Right lung (tissue), 2 donors: ENCODE measurements at regions not wholly inside any gene's neighbourhood (a gene's known extent, or its start where the extent isn't known, plus 50 kb on each side); places are given as distances from the start of the nearest gene placed in this dataset.
A peak's percentile ranks its signal among the peaks of the same experiment; 100 is the strongest.
"Not testable (repeated sequence)": the region's sequence is repeated elsewhere in the genome, so short reads cannot be mapped to it uniquely, and the experiment has no call there.

Source experiments
- DNase-seq, 2 donors: peaks; one replicate each; pipeline ENCODE4 v3.0.0-alpha.2; 2013

DNA sequence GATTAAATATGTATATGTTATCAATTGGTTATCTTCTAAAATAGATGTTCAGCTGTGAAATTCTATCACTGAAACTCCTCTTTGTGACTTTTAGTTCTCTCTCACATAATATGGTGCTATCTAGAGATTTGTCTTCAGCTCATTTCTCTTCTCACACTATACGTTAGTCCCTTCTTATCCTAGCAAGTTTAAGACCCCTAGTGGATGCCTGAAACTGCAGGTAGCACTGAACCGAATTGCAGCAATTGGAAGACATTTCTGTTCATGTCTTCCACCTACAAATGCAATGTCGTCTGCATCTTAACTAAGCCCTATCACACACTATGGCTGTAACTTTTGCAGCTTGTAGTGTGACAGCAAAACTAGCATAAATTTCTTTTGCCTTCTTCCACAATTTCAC is 442.7 kb upstream of the POM121L12 start:
- no peak for DNase-seq

GRCh38 chr7:52586704-52587103 is 448.7 kb upstream of the POM121L12 start:
- no peak for DNase-seq

DNA sequence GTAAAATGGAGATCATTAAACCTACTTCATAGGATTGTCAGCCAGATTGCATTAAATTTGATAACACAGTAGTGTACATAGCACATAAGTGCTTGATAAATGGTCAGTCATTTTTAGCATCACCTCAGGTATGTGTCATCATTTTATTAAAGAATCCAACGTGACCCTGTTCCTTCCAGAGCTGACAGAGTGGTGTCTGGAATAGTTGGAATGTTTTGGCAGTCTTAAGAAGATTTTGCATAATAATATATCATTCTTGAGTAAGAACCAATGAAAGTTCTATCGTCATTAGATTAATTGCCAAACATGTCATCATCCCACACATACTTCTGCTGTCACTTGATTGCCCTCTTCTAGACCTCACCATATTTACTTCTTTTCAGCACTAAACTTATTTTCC is 451.4 kb upstream of the POM121L12 start:
- DNase-seq: no peak

DNA sequence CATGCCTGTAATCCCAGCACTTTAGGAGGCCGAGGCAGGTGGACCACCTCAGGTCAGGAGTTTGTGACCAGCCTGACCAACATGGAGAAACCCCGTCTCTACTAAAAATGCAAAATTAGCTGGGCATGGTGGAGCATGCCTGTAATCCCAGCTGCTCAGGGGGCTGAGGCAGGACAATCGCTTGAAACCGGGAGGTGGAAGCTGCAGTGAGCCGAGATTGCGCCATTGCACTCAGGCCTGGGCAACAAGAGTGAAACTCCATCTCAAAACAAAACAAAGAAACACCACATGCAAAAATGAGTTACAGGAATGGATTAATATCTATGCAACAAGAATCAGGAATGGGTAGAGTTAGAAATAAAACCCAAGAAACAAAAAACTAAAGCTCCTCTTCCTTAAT is 462.3 kb upstream of the POM121L12 start:
- not testable (repeated sequence) for DNase-seq

- DNase-seq: no peak
These were observed 464.4 kb upstream of the POM121L12 start for GRCh38 chr7:52571026-52571425.

DNA sequence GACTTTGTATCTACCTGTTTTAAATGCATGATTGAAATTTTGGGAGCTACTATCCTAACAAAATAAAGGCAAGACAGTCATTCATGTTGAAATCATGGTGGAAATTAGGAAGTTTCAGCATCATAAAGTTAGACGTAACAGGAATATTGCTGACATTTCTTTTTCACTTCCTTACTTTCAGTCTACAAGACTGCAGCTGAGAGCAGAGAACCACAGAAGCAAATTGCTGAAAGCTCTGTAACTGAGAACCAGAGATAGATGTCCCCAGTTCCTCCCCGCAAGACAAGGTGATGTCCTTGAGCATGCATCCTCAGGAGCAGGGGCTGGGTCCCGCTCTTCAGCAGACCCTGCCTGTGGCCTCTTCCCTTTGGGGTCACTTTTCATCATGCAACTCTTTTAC is 466.3 kb upstream of the POM121L12 start:
- no peak for DNase-seq

DNA sequence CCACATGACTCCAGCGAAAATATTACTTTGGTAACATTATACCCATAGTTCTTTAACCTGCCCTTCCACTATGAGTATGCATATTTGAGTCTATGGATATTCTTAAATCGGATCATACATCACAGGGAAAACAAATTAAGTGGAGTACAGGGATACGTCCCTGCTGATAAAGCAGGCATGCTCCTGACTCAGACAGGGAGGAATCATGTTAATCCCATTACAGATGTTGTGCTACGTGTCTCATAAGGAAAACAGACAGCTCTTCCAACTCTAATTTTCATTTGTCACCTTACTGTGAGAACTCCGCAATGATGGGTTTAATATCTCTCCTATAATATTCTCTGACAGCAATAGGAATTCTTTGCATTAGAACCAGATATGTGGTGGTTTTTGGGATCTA is 469.5 kb upstream of the POM121L12 start:
- DNase-seq: no peak

DNA sequence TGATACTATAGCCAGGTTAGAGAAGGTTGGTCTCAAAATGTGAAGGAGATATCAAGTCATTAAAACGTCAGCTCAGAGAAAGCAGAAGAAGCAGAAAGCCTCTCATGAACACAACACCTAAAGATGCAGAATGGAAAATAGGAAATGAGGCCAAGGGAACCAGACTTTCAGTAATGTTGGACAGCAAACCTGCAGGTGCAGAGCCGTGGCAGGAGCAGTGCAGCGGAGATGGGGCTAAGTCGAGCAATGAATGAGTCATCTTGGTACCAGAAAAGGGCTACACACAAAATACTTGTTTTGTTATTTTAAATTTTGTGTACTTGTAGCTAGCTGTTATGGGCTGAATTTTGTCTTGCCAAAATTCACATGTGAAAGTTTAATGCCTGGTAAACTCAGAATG is 479.6 kb upstream of the POM121L12 start:
- no peak for DNase-seq

DNA sequence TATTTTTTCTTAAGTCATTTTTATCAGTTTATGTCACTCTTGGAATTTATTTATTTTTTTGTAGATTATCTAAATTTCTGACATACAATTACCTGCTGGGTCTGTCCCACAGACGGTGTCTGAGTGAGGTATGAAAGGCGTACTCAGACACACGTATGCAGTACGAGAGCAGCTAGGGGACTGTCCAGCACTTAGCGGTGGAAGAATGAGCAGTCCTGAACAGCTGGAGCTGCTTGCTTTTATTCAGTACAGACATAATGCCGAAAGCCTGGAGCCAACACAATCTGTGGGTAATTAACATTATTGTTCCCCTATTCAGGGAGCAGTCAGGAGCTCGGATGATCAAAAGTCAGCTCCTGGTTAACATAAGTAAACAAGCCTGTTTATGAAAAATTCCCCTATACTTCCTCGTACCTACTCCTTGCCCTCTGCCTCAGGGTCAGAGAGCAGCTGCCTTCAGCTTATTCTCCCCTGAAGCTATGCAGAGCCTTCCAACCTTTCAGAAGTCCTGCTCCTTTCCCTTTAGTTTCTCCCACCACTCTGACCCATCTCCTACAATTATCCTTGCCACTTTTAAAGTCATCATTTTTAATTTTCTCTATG is 488.0 kb upstream of the POM121L12 start:
- DNase-seq: no peak

DNA sequence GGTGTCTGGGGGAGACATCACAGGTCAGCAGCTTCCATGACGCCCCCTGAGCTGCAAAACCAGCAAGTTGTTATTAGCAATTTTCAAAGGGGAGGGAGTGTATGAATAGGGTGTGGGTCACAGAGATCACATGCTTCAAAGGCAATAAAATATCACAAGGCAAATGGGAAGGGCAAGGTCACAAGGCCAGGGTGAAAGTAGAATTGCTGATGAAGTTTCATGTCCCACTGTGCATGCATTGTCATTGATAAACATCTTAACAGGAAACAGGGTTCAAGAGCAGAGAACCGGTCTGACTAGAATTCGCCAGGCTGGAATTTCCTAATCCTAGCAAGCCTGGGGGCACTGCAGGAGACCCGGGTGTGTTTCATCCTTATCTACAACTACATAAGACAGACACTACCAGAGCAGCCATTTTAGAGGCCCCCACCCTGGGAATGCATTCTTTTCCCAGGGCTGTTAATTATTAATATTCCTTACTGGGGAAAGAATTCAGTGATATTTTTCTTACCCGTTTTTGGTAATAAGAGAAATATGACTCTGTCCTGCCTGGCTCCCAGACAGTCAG is 494.2 kb upstream of the POM121L12 start:
- DNase-seq: not testable (repeated sequence)

- no peak for DNase-seq
These were observed 495.4 kb upstream of the POM121L12 start for GRCh38 chr7:52540041-52540440.

GRCh38 chr7:52539414-52539813 is 496.0 kb upstream of the POM121L12 start:
- no peak for DNase-seq

DNA sequence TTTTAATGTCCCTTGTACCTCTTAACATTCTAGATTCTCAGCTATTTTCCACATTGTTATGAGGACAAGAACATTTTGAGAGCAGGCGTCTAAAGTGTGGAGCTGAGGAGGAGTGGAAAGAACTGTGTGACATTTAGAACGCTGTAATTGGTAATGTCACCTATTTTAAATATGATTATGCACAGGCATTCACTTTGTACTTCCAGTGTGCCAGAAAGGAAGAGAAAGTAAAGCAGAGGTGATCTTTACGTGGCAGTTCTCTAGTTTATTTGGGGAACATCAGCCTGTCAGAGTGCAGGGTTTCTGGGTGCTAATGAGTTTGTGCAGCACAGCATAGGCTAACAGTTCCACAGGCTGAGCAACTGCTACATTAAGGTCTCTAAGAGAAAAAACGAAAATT is 498.4 kb upstream of the POM121L12 start:
- no peak for DNase-seq

DNA sequence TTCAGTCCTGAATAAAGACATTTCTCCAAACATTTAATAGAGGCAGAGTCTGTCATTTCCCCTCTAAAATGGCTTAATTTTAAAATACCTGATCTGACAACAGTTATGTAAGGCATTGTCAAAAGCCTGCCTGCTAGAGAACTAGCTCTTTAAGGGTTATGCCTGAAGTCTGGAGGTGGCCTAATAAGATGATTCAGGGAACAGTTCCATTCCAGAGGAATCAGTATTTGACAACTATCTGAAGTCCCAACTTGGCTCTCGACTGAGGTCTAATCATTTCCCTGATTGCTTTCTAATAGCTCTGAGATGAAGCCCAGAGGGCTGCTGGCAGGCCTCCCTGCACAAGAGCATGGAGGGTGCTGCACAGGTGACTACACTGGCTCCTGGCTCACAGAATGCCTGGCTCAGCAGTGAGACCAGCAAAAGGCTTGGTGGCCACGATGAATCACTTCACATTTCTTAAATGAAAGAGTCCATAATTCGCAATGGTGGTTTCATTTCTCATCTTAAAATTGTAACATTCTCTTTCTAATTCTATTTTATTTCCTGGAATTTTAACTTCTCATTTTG is 509.6 kb upstream of the POM121L12 start:
- DNase-seq: no peak

DNA sequence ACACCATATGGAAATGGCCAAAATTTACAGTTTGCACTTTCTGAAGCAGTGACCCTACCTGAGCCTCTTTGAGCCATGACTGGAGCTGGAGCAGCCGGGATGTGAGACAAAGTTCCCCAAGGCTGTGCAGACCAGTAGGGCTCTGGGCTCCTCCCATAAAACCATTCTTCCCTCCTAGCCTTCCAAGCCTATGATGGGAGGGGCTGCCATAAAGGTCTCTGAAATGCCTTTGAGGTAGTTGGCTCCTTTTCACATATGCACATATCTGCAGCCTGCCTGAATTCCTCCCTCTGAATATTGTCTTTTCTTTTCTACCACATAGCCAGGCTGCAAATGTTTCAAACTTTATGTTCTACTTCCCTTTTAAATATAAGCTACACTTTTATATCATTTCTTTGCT is 516.6 kb upstream of the POM121L12 start:
- no peak for DNase-seq

- DNase-seq: no peak
These were observed 522.8 kb upstream of the POM121L12 start for GRCh38 chr7:52512656-52513055.

DNA sequence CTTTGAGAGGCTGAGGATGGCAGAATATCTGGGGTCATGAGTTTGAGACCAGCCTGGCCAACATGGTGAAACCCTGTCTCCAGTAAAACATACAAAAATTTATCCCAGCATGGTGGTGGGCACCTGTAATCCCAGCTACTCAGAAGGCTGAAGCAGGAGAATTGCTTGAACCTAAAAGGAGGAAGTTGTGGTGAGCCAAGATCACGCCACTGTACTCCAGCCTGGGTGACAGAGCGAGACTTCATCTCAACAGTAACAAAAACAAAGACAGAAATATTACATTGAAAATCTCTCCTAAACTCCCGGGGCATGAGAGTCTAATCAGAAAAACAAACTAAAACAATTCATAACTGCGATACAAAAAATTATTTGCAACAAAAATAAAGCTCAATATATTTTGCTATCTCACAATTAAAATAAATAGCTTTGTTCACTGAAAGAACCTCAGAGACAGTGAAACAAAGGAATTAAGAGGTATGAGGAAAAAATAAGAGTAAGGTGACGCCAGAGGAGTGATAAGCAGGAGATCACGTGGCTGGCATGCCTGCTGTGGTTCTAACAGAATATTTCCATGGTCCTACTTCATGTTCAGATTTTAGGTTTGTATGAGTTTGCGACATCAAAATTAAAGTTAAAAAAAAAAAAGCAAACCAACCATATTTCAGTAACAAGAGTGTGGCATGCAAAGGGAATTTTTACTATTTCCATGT is 527.7 kb upstream of the POM121L12 start:
- no peak for DNase-seq

DNA sequence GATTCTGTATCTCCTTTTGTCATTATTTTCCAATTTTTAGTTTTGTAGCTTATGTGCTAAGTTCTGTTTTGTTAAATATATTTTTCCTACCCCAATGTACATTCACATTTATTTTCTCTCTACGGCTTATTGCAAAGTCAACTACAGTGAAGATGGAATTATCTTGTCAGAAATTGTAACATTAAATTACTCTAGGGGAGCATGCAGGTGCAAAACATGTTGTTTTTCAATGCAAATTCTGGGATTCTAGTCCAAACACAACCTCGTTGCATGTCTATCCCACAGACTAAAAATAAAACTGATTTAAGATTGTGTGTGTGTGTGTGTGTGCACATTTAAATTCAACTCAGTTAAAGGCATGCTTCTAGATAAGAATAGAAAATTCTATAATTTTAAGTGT is 529.1 kb upstream of the POM121L12 start:
- no peak for DNase-seq

DNA sequence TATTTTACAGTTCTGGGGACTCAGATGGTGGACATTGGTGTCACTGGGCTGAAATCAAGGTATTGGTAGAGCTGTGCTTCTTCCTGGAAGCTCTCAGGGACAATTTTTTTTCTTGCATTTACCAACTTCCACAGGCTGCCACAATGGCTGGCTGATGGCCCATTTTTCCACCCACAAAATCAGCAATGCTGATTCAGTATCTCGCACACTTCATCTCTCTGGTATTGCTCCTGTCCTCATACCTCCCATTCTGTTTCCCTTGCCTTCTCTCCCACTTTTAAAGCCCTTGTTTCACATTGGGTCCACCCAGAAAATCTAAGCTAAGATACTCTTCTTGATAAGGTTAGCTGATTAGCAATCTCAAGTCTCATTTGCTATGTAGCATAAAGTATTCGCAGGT is 530.9 kb upstream of the POM121L12 start:
- no peak for DNase-seq

- no peak for DNase-seq
These were observed 533.2 kb upstream of the POM121L12 start for GRCh38 chr7:52502281-52502680.

DNA sequence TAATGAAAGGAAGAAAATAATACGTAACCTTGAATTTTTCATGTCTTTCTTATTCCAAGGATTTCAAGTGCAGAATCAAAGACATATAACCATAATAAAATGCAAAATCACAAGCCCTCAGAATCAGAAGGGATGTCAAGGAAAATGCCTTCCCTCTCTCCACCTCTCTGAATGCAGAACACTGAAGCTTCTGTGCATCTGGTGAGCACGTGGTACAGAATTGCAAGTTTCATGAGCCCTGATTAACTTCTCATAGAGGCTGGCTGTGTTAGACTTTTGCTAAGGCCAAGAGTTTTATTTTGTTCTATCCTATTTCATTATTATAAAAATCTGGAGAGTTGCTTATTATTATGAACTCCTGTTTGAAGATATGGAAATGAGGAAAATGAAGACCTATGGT is 533.7 kb upstream of the POM121L12 start:
- DNase-seq: no peak

GRCh38 chr7:52500841-52501240 is 534.6 kb upstream of the POM121L12 start:
- DNase-seq: no peak

GRCh38 chr7:52498366-52498765 is 537.1 kb upstream of the POM121L12 start:
- DNase-seq: peak; percentile 1 to 4
